ENCODE measurements at regions not wholly inside any gene's neighbourhood (a gene's known extent, or its start where the extent isn't known, plus 50 kb on each side); places are given as distances from the start of the nearest gene placed in this dataset.
"Not testable (repeated sequence)": the region's sequence is repeated elsewhere in the genome, so short reads cannot be mapped to it uniquely, and the experiment has no call there.

- TF ChIP-seq, protein P1, sequence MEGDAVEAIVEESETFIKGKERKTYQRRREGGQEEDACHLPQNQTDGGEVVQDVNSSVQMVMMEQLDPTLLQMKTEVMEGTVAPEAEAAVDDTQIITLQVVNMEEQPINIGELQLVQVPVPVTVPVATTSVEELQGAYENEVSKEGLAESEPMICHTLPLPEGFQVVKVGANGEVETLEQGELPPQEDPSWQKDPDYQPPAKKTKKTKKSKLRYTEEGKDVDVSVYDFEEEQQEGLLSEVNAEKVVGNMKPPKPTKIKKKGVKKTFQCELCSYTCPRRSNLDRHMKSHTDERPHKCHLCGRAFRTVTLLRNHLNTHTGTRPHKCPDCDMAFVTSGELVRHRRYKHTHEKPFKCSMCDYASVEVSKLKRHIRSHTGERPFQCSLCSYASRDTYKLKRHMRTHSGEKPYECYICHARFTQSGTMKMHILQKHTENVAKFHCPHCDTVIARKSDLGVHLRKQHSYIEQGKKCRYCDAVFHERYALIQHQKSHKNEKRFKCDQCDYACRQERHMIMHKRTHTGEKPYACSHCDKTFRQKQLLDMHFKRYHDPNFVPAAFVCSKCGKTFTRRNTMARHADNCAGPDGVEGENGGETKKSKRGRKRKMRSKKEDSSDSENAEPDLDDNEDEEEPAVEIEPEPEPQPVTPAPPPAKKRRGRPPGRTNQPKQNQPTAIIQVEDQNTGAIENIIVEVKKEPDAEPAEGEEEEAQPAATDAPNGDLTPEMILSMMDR (IDR thresholded peaks at IDR 0.05) = no peak
- CTCF ChIA-PET = no interaction called here
- Mint-ChIP-seq H3K27ac (no peak overlapping the region), H3K36me3 (ENCODE audit: low read depth) (no peaks in the 10 kb centered on the region), H3K9me3 (peaks cover 5% of the 10 kb centered on the region), H3K4me3 (no peak overlapping the region), H3K27me3 (no peaks in the 10 kb centered on the region), H3K4me1 (no peaks in the 10 kb centered on the region)
- POLR2A ChIA-PET = no interaction called here
- DNase-seq (no peak), ATAC-seq (ENCODE audit: low read depth) (no peak)
- intact Hi-C loops (cut with micrococcal nuclease) = no loop called here
Observed at GRCh38 chr5:103703617-103704016, 141.0 kb upstream of the NUDT12 start.

GRCh38 chr5:103693517-103693916 is 130.9 kb upstream of the NUDT12 start:
- Mint-ChIP-seq H3K36me3 (ENCODE audit: low read depth) (no peaks in the 10 kb centered on the region), H3K4me3 (no peak overlapping the region), H3K4me1 (no peaks in the 10 kb centered on the region), H3K27ac (no peak overlapping the region), H3K27me3 (no peaks in the 10 kb centered on the region), H3K9me3 (peaks cover 2% of the 10 kb centered on the region)
- DNase-seq = no peak
- ChIA-PET CTCF (no interaction called here), POLR2A (no interaction called here)
- intact Hi-C loops (cut with micrococcal nuclease) = no loop called here
- ATAC-seq (ENCODE audit: low read depth) = no peak
- TF ChIP-seq, protein P1 (IDR thresholded peaks at IDR 0.05) = no peak

DNA sequence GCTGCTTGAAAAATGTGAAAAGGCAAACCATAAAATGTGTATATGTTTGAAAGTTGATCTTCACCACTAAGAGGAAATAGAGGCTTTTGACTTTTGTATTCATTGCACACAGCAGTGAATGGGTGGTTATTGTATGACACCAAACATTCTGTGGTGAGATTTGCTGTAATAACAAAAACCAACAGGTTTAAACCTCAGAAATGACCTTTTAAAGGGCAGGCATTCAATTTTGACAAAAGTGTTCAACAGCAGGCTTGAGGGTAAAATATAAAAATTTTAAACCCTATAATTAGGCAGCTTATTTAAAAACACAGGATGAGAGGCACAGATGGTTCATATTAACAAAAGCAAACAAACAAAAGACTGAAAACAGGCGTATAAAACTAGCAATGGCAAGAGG is 128.1 kb upstream of the NUDT12 start:
- Mint-ChIP-seq H3K9me3 (peaks cover 2% of the 10 kb centered on the region), H3K36me3 (ENCODE audit: low read depth) (no peaks in the 10 kb centered on the region), H3K27ac (no peak overlapping the region), H3K4me3 (no peak overlapping the region), H3K27me3 (no peaks in the 10 kb centered on the region), H3K4me1 (no peaks in the 10 kb centered on the region)
- intact Hi-C loops (cut with micrococcal nuclease) = no loop called here
- ATAC-seq (ENCODE audit: low read depth) (no peak), DNase-seq (no peak)
- ChIA-PET CTCF (no interaction called here), POLR2A (no interaction called here)
- TF ChIP-seq, protein P1 (IDR thresholded peaks at IDR 0.05) = no peak

DNA sequence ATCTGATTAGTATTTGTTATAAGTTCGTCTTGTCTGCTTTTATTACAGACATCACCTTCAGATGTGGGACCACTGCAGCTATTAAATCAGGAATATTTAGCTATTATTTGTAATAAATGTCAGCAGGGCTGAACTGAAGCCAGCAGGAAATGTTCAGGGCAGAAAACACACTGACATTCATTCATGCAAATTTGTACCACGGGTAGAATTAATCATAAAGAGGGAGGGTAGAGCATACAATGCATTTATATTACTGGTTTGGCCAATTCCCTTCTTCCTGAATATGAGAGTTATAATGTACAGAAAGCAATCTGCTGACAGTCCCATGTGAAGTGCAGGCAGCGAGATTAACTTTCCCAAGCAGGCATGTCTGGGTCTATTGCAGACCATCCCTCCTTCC is 117.3 kb upstream of the NUDT12 start:
- ATAC-seq (ENCODE audit: low read depth) = no peak

DNA sequence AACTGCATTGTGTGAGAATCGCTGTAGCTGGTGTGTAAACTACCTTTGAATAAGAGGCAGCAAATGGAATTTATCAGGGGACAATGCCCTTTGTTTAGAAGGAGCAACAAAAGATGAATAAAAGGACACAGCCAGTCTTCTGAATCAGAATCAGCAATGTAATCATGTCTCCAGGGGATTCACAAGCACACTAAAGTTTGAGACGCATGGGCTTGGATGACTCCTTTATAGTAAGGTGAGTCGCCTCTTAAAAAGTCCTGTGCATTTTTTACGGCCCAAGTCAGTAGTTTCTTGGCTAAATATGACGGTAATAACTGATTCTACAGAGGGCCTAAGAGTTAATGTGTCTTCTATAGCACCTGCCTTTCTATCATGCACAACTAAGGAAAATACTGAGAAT is 113.6 kb upstream of the NUDT12 start:
- H3K27me3 Mint-ChIP-seq; H3K36me3 Mint-ChIP-seq (ENCODE audit: low read depth); DNase-seq; H3K27ac Mint-ChIP-seq; H3K4me1 Mint-ChIP-seq; H3K9me3 Mint-ChIP-seq; ATAC-seq (ENCODE audit: low read depth); intact Hi-C loops (cut with micrococcal nuclease); POLR2A ChIA-PET; CTCF ChIA-PET; H3K4me3 Mint-ChIP-seq: not testable (repeated sequence)

More for the DNA sequence above, 117.3 kb upstream of the NUDT12 start:
- intact Hi-C loops (cut with micrococcal nuclease) = no loop called here
- Mint-ChIP-seq H3K27me3 (no peaks in the 10 kb centered on the region), H3K27ac (no peak overlapping the region), H3K4me3 (no peak overlapping the region), H3K36me3 (ENCODE audit: low read depth) (no peaks in the 10 kb centered on the region), H3K9me3 (no peaks in the 10 kb centered on the region), H3K4me1 (no peaks in the 10 kb centered on the region)
- DNase-seq = no peak
- ChIA-PET POLR2A (no interaction called here), CTCF (no interaction called here)
- TF ChIP-seq, protein P1 (IDR thresholded peaks at IDR 0.05) = no peak

GRCh38 chr5:103674739-103675138 is 112.2 kb upstream of the NUDT12 start:
- Mint-ChIP-seq H3K27me3 (no peaks in the 10 kb centered on the region), H3K9me3 (peaks cover under 1% of the 10 kb centered on the region), H3K4me1 (no peaks in the 10 kb centered on the region), H3K27ac (no peak overlapping the region), H3K36me3 (ENCODE audit: low read depth) (no peaks in the 10 kb centered on the region), H3K4me3 (no peak overlapping the region)
- POLR2A ChIA-PET = no interaction called here
- DNase-seq (no peak), ATAC-seq (ENCODE audit: low read depth) (no peak)
- intact Hi-C loops (cut with micrococcal nuclease) = no loop called here
- CTCF ChIA-PET = no interaction called here
- TF ChIP-seq, protein P1 (IDR thresholded peaks at IDR 0.05) = no peak

Measured in activated B cell treated with CpG ODN at 0.5 μM for 24 hours (primary cell).